ENCODE measurements at regions not wholly inside any gene's neighbourhood (a gene's known extent, or its start where the extent isn't known, plus 50 kb on each side); places are given as distances from the start of the nearest gene placed in this dataset.

GRCh38 chr4:13877626-13878025 lies 250.1 kb upstream of the BOD1L1 start:
- Histone ChIP-seq H2BK5ac (ENCODE audit: insufficient read length, low read length) (no peak overlapping the region), H4K8ac (replicated peaks; ENCODE audit: insufficient read length, low read depth, low read length) (no peak overlapping the region), H3K9me3 (ENCODE audit: control insufficient read depth, low read depth, low read length) (no peaks in the 10 kb centered on the region), H2AK5ac (ENCODE audit: insufficient read length, low read length) (no peak overlapping the region), H2BK15ac (ENCODE audit: low read depth, low read length) (no peak overlapping the region), H4K91ac (ENCODE audit: insufficient read length, low read depth, low read length) (no peak overlapping the region), H4K20me1 (ENCODE audit: control insufficient read depth, insufficient read depth, insufficient read length) (no peaks in the 10 kb centered on the region), H2BK120ac (ENCODE audit: low read depth, low read length, poor library complexity, severe bottlenecking) (no peak overlapping the region), H3K18ac (ENCODE audit: insufficient read length, low read depth, low read length) (no peak overlapping the region), H3K56ac (ENCODE audit: insufficient read length, low read depth, low read length) (no peak overlapping the region), H3K27ac (ENCODE audit: insufficient read length, low read depth, low read length) (no peak overlapping the region), H3K79me1 (ENCODE audit: insufficient read depth, low read depth, low read length, poor library complexity, severe bottlenecking) (no peaks in the 10 kb centered on the region), H3K23me2 (ENCODE audit: insufficient read length, low read depth, low read length, poor library complexity, severe bottlenecking) (no peaks in the 10 kb centered on the region), H3K14ac (ENCODE audit: insufficient read depth, low read length) (no peak overlapping the region), H3T11ph (ENCODE audit: low read length) (no peak overlapping the region), H4K5ac (ENCODE audit: insufficient read length, low read depth, low read length) (no peak overlapping the region), H3K9ac (ENCODE audit: extremely low read depth, insufficient read length, low read length) (no peak overlapping the region), H2AFZ (ENCODE audit: low read length) (no peak overlapping the region), H3K27me3 (ENCODE audit: insufficient read depth, low read length) (no peaks in the 10 kb centered on the region), H3K23ac (ENCODE audit: insufficient read length, low read depth, low read length) (no peak overlapping the region), H3K79me2 (ENCODE audit: insufficient read depth, low read length) (no peaks in the 10 kb centered on the region), H3K4me1 (ENCODE audit: insufficient read depth, low read length) (no peaks in the 10 kb centered on the region), H2BK12ac (ENCODE audit: insufficient read length, low read depth, low read length) (no peak overlapping the region), H3K4me2 (ENCODE audit: insufficient read depth, insufficient read length, low read length) (no peak overlapping the region), H2BK20ac (ENCODE audit: low read depth, low read length, poor library complexity, severe bottlenecking) (no peak overlapping the region), H3K4ac (ENCODE audit: low read depth, low read length) (no peak overlapping the region)
- Mint-ChIP-seq H3K9me3 (no peaks in the 10 kb centered on the region), H3K27me3 (ENCODE audit: low read depth) (no peaks in the 10 kb centered on the region), H3K36me3 (ENCODE audit: insufficient read depth in 1 of 3, low read depth in 3 of 3) (no peaks in the 10 kb centered on the region; a peak in 1 of 7 replicates), H3K27ac (no peak overlapping the region), H3K4me1 (no peaks in the 10 kb centered on the region), H3K4me3 (no peak overlapping the region)
- DNase-seq: no peak
- WGBS (ENCODE audit: extremely low coverage, insufficient read length, low lambda C conversion rate): no CpG with 5 or more reads among the region's 4 CpGs
- TF ChIP-seq, protein P1, sequence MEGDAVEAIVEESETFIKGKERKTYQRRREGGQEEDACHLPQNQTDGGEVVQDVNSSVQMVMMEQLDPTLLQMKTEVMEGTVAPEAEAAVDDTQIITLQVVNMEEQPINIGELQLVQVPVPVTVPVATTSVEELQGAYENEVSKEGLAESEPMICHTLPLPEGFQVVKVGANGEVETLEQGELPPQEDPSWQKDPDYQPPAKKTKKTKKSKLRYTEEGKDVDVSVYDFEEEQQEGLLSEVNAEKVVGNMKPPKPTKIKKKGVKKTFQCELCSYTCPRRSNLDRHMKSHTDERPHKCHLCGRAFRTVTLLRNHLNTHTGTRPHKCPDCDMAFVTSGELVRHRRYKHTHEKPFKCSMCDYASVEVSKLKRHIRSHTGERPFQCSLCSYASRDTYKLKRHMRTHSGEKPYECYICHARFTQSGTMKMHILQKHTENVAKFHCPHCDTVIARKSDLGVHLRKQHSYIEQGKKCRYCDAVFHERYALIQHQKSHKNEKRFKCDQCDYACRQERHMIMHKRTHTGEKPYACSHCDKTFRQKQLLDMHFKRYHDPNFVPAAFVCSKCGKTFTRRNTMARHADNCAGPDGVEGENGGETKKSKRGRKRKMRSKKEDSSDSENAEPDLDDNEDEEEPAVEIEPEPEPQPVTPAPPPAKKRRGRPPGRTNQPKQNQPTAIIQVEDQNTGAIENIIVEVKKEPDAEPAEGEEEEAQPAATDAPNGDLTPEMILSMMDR (conservative IDR thresholded peaks at IDR 0.05): no peak

Data from H9 (cell line).